ENCODE measurements at regions not wholly inside any gene's neighbourhood (a gene's known extent, or its start where the extent isn't known, plus 50 kb on each side); places are given as distances from the start of the nearest gene placed in this dataset.

GRCh38 chr20:58128635-58129625 is 99.5 kb downstream of the ANKRD60 start:
- TF ChIP-seq CTCF (conservative IDR thresholded peaks at IDR 0.05 in 1 of 2, IDR thresholded peaks at IDR 0.05 in 1 of 2; ENCODE audit: extremely low read depth in 1 of 2, insufficient read depth in 1 of 2, low read depth in 1 of 2, low read length in 2 of 2) (no peak), EZH2 (IDR thresholded peaks at IDR 0.05; ENCODE audit: borderline replicate concordance, low read length) (no peak)
